ENCODE measurements at regions not wholly inside any gene's neighbourhood (a gene's known extent, or its start where the extent isn't known, plus 50 kb on each side); places are given as distances from the start of the nearest gene placed in this dataset.

- TF ChIP-seq CTCF (IDR thresholded peaks at IDR 0.05), result no peak
- TF ChIP-seq POLR2A (IDR thresholded peaks at IDR 0.05), result no peak
- TF ChIP-seq POLR2AphosphoS5 (IDR thresholded peaks at IDR 0.05; ENCODE audit: insufficient read depth in 1 of 2, low read depth in 1 of 2), result no peak
Observed at GRCh38 chr16:5442054-5442453, 344.5 kb upstream of the EEF2KMT start.

Measured in vagina (tissue), 2 donors.